ENCODE measurements at regions not wholly inside any gene's neighbourhood (a gene's known extent, or its start where the extent isn't known, plus 50 kb on each side); places are given as distances from the start of the nearest gene placed in this dataset.
A peak's percentile ranks its signal among the peaks of the same experiment; 100 is the strongest.

DNA sequence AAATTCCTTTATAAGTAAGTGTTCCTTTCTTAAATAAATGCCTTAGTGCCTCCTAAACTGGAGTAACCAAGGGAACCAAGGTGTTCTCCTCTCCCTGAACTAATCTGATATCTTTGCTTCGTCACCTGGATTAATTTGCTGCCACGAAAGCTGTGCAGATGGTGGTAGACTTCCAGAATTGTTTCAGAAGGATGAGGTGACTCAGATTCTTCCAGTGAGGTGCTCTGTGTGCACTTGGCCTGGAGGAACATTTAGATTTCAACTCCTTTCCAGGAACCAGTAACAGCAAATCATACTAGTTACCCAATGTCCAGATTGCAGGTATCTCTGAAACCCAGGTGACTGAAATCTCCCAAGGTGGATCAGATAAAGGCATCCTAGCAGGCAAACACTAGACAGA, 181.9 kb downstream of the FAT3 start:
- Histone ChIP-seq H3K4me3 (ENCODE audit: low read depth, low read length) (no peak overlapping the region), H3K27me3 (replicated peaks; ENCODE audit: control insufficient read depth, insufficient read depth, low read length) (no peaks in the 10 kb centered on the region), H3K4me1 (peaks cover 20% of the 10 kb centered on the region), H3K36me3 (ENCODE audit: control insufficient read depth, insufficient read depth, low read length) (no peaks in the 10 kb centered on the region), H3K9me3 (peaks cover 9% of the 10 kb centered on the region)
- intact Hi-C loops (cut with micrococcal nuclease; ENCODE audit: unreplicated experiment), result loop anchor here (5.0 kb wide), 1 partner anchor 119 kb away; no protein-coding TSS in a partner anchor
- Mint-ChIP-seq H3K9me3 (ENCODE audit: unreplicated experiment) (peaks cover 26% of the 10 kb centered on the region), H3K4me1 (ENCODE audit: low read depth, unreplicated experiment) (peaks cover 20% of the 10 kb centered on the region), H3K4me3 (ENCODE audit: unreplicated experiment) (no peak overlapping the region), H3K27me3 (ENCODE audit: insufficient read depth, unreplicated experiment) (no peaks in the 10 kb centered on the region), H3K27ac (ENCODE audit: unreplicated experiment) (no peak overlapping the region), H3K36me3 (ENCODE audit: insufficient read depth, unreplicated experiment) (no peaks in the 10 kb centered on the region)
- no TSS peak for BruUV-seq (replicated peaks)
- ChIA-PET CTCF (no interaction called here), POLR2A (no interaction called here)
- no peak for DNase-seq
- TF ChIP-seq, protein P1, sequence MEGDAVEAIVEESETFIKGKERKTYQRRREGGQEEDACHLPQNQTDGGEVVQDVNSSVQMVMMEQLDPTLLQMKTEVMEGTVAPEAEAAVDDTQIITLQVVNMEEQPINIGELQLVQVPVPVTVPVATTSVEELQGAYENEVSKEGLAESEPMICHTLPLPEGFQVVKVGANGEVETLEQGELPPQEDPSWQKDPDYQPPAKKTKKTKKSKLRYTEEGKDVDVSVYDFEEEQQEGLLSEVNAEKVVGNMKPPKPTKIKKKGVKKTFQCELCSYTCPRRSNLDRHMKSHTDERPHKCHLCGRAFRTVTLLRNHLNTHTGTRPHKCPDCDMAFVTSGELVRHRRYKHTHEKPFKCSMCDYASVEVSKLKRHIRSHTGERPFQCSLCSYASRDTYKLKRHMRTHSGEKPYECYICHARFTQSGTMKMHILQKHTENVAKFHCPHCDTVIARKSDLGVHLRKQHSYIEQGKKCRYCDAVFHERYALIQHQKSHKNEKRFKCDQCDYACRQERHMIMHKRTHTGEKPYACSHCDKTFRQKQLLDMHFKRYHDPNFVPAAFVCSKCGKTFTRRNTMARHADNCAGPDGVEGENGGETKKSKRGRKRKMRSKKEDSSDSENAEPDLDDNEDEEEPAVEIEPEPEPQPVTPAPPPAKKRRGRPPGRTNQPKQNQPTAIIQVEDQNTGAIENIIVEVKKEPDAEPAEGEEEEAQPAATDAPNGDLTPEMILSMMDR (IDR thresholded peaks at IDR 0.05; ENCODE audit: insufficient read depth in 1 of 2, low read depth in 1 of 2, low read length in 1 of 2, severe bottlenecking in 1 of 2, unreplicated experiment in 1 of 2), result no peak

DNA sequence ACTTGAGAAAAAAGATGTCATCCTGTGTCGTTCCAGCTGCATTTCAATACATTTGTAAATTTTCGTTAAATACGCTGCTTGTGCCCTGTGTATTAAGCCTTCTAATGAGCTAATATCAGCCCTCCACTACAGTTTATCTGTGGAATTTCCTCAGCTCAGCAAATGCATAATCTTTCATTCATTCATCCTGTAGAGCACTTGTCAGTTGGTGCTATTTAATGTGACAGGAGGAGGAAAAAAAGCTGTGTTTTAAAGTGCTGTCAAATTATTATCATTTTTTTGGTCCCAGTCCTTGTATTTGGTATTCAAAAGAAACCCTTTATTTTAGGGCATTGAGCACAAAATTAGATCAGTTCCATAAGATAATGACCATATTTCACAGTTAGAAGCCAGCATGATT, 184.7 kb downstream of the FAT3 start:
- peaks cover 21% of the 10 kb centered on the region for H3K4me1 ChIP-seq
- no peak for DNase-seq
- BruUV-seq (replicated peaks), result no TSS peak
- TF ChIP-seq, protein P1 (IDR thresholded peaks at IDR 0.05; ENCODE audit: insufficient read depth in 1 of 2, low read depth in 1 of 2, low read length in 1 of 2, severe bottlenecking in 1 of 2, unreplicated experiment in 1 of 2), result no peak
- no peak overlapping the region for H3K4me3 Mint-ChIP-seq (ENCODE audit: unreplicated experiment)
- no peaks in the 10 kb centered on the region for H3K27me3 Mint-ChIP-seq (ENCODE audit: insufficient read depth, unreplicated experiment)
- no peak overlapping the region for H3K4me3 ChIP-seq (ENCODE audit: low read depth, low read length)
- H3K36me3 ChIP-seq (ENCODE audit: control insufficient read depth, insufficient read depth, low read length), result no peaks in the 10 kb centered on the region
- no peaks in the 10 kb centered on the region for H3K27me3 ChIP-seq (replicated peaks; ENCODE audit: control insufficient read depth, insufficient read depth, low read length)
- peaks cover 10% of the 10 kb centered on the region for H3K9me3 Mint-ChIP-seq (ENCODE audit: unreplicated experiment)
- H3K27ac Mint-ChIP-seq (ENCODE audit: unreplicated experiment), result no peak overlapping the region
- peaks cover 21% of the 10 kb centered on the region for H3K4me1 Mint-ChIP-seq (ENCODE audit: low read depth, unreplicated experiment)
- intact Hi-C loops (cut with micrococcal nuclease; ENCODE audit: unreplicated experiment), result loop anchor here (5.0 kb wide), 1 partner anchor 122 kb away; no protein-coding TSS in a partner anchor
- H3K9me3 ChIP-seq, result peaks cover 3% of the 10 kb centered on the region
- H3K36me3 Mint-ChIP-seq (ENCODE audit: insufficient read depth, unreplicated experiment), result no peaks in the 10 kb centered on the region
- POLR2A ChIA-PET, result no interaction called here
- CTCF ChIA-PET, result no interaction called here

DNA sequence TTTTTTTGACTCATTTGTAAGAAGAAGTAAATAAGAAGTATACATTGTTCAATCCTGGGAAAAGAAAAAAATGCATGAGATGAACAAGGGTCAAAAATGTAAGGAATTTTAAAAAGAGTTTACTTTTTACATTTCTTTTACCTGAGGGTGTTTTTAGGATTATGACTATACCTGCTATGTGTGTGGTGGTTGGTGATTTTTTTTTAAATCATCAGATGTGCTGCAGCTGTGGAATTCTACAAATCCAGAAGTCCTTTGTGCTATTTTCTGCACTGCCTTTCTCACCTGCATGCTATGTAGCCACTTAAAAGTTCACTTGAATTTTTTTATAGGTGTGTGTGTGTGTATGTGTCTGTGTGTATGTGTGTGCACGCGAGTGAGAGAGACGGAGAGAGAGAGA, 185.3 kb downstream of the FAT3 start:
- Histone ChIP-seq H3K4me1 (peaks cover 21% of the 10 kb centered on the region), H3K27me3 (replicated peaks; ENCODE audit: control insufficient read depth, insufficient read depth, low read length) (no peaks in the 10 kb centered on the region), H3K36me3 (ENCODE audit: control insufficient read depth, insufficient read depth, low read length) (no peaks in the 10 kb centered on the region), H3K4me3 (ENCODE audit: low read depth, low read length) (no peak overlapping the region), H3K9me3 (no peaks in the 10 kb centered on the region; the same call in 1 of the 2 replicates)
- H3K4me1 Mint-ChIP-seq (ENCODE audit: low read depth, unreplicated experiment), result peaks cover 21% of the 10 kb centered on the region
- peak overlapping the region; percentile 32 for H3K4me3 Mint-ChIP-seq (ENCODE audit: unreplicated experiment)
- H3K27ac Mint-ChIP-seq (ENCODE audit: unreplicated experiment), result peak overlapping the region; percentile 72
- H3K27me3 Mint-ChIP-seq (ENCODE audit: insufficient read depth, unreplicated experiment), result no peaks in the 10 kb centered on the region
- H3K9me3 Mint-ChIP-seq (ENCODE audit: unreplicated experiment), result peaks cover 4% of the 10 kb centered on the region
- no TSS peak for BruUV-seq (replicated peaks)
- no peaks in the 10 kb centered on the region for H3K36me3 Mint-ChIP-seq (ENCODE audit: insufficient read depth, unreplicated experiment)
- ChIA-PET CTCF (no interaction called here), POLR2A (no interaction called here)
- TF ChIP-seq, protein P1 (IDR thresholded peaks at IDR 0.05; ENCODE audit: insufficient read depth in 1 of 2, low read depth in 1 of 2, low read length in 1 of 2, severe bottlenecking in 1 of 2, unreplicated experiment in 1 of 2), result no peak
- intact Hi-C loops (cut with micrococcal nuclease; ENCODE audit: unreplicated experiment), result loop anchor here (5.0 kb wide), 1 partner anchor 123 kb away; no protein-coding TSS in a partner anchor
- peak in 1 of 2 experiments; percentile 19 for DNase-seq

Measured in Caco-2 (cell line).